H9 (cell line): ENCODE measurements at regions not wholly inside any gene's neighbourhood (a gene's known extent, or its start where the extent isn't known, plus 50 kb on each side); places are given as distances from the start of the nearest gene placed in this dataset.

Source experiments
- DNase-seq: peaks from one replicate; pipeline ENCODE4 v3.0.0-alpha.2; 2017
- H2AFZ ChIP-seq: one replicate; pipeline ENCODE4 v1.6.1; 2013; ENCODE audit warnings: mild to moderate bottlenecking, low read length, control low read depth, moderate library complexity
- H2AK5ac ChIP-seq: 2 replicates; pipeline ENCODE4 v1.6.1; 2013; ENCODE audit warnings: low read length, control low read depth, mixed read lengths; ENCODE audit not compliant: insufficient read length
- H2BK120ac ChIP-seq: one replicate; pipeline ENCODE4 v1.6.1; 2013; ENCODE audit warnings: low read depth, mild to moderate bottlenecking, low read length, control low read depth, inconsistent platforms; ENCODE audit not compliant: poor library complexity, severe bottlenecking
- H2BK12ac ChIP-seq: 2 replicates; pipeline ENCODE4 v1.6.1; 2013; ENCODE audit warnings: low read length, control low read depth, mixed read lengths, low read depth; ENCODE audit not compliant: insufficient read length
- H2BK15ac ChIP-seq: 2 replicates; pipeline ENCODE4 v1.6.1; 2013; ENCODE audit warnings: low read depth, low read length, control low read depth
- H2BK20ac ChIP-seq: one replicate; pipeline ENCODE4 v1.6.1; 2013; ENCODE audit warnings: low read depth, mild to moderate bottlenecking, low read length, control low read depth, inconsistent platforms; ENCODE audit not compliant: poor library complexity, severe bottlenecking
- H2BK5ac ChIP-seq: 2 replicates; pipeline ENCODE4 v1.6.1; 2013; ENCODE audit warnings: low read length, control low read depth, mixed read lengths; ENCODE audit not compliant: insufficient read length
- H3K14ac ChIP-seq: 2 replicates; pipeline ENCODE4 v1.6.1; 2013; ENCODE audit warnings: low read length, control low read depth; ENCODE audit not compliant: insufficient read depth
- H3K18ac ChIP-seq: 2 replicates; pipeline ENCODE4 v1.6.1; 2013; ENCODE audit warnings: low read depth, mild to moderate bottlenecking, mixed read lengths, low read length, control low read depth; ENCODE audit not compliant: insufficient read length
- H3K23ac ChIP-seq: 2 replicates; pipeline ENCODE4 v1.6.1; 2013; ENCODE audit warnings: low read length, control low read depth, mixed read lengths, low read depth; ENCODE audit not compliant: insufficient read length
- H3K23me2 ChIP-seq: 2 replicates; pipeline ENCODE4 v1.6.1; 2013; ENCODE audit warnings: low read depth, mild to moderate bottlenecking, mixed read lengths, low read length, control low read depth; ENCODE audit not compliant: insufficient read length, poor library complexity, severe bottlenecking
- H3K27ac ChIP-seq: 2 replicates; pipeline ENCODE4 v1.5.1; 2013; ENCODE audit warnings: low read length, control low read depth, mixed read lengths, low read depth; ENCODE audit not compliant: insufficient read length
- H3K27me3 ChIP-seq: 2 replicates; pipeline ENCODE4 v1.6.1; 2013; ENCODE audit warnings: low read length, control low read depth, inconsistent platforms; ENCODE audit not compliant: insufficient read depth
- H3K4ac ChIP-seq: 2 replicates; pipeline ENCODE4 v1.6.1; 2013; ENCODE audit warnings: low read depth, mild to moderate bottlenecking, control low read depth, inconsistent platforms, low read length, moderate library complexity
- H3K4me1 ChIP-seq: 2 replicates; pipeline ENCODE4 v1.6.1; 2013; ENCODE audit warnings: low read length, control low read depth, inconsistent platforms; ENCODE audit not compliant: insufficient read depth
- H3K4me2 ChIP-seq: 2 replicates; pipeline ENCODE4 v1.6.1; 2013; ENCODE audit warnings: low read length, control low read depth, mixed read lengths; ENCODE audit not compliant: insufficient read length, insufficient read depth
- H3K56ac ChIP-seq: 2 replicates; pipeline ENCODE4 v1.6.1; 2013; ENCODE audit warnings: low read depth, mild to moderate bottlenecking, mixed read lengths, low read length, control low read depth; ENCODE audit not compliant: insufficient read length
- H3K79me1 ChIP-seq: 2 replicates; pipeline ENCODE4 v1.6.1; 2013; ENCODE audit warnings: low read depth, mild to moderate bottlenecking, moderate library complexity, low read length, control low read depth, inconsistent platforms; ENCODE audit not compliant: insufficient read depth, poor library complexity, severe bottlenecking
- H3K79me2 ChIP-seq: 2 replicates; pipeline ENCODE4 v1.6.1; 2013; ENCODE audit warnings: low read length, control low read depth, inconsistent platforms; ENCODE audit not compliant: insufficient read depth
- H3K9ac ChIP-seq: 2 replicates; pipeline ENCODE4 v1.6.1; 2013; ENCODE audit warnings: low read length, control low read depth, mixed read lengths; ENCODE audit not compliant: insufficient read length; ENCODE audit errors: extremely low read depth
- H3K9me3 ChIP-seq: one replicate; pipeline ENCODE4 v1.6.1; 2013; ENCODE audit warnings: low read depth, low read length, inconsistent platforms; ENCODE audit not compliant: control insufficient read depth
- H3T11ph ChIP-seq: one replicate; pipeline ENCODE4 v1.6.1; 2013; ENCODE audit warnings: mild to moderate bottlenecking, low read length, control low read depth, inconsistent platforms
- H4K20me1 ChIP-seq: one replicate; pipeline ENCODE4 v1.6.1; 2013; ENCODE audit not compliant: control insufficient read depth, insufficient read length, insufficient read depth
- H4K5ac ChIP-seq: 2 replicates; pipeline ENCODE4 v1.6.1; 2013; ENCODE audit warnings: low read depth, mild to moderate bottlenecking, mixed read lengths, low read length, control low read depth; ENCODE audit not compliant: insufficient read length
- H4K8ac ChIP-seq: replicated peaks from 2 replicates; pipeline ENCODE4 v1.6.1; 2013; ENCODE audit warnings: low read length, control low read depth, mixed read lengths, low read depth; ENCODE audit not compliant: insufficient read length
- H4K91ac ChIP-seq: 2 replicates; pipeline ENCODE4 v1.6.1; 2013; ENCODE audit warnings: low read depth, mild to moderate bottlenecking, moderate library complexity, mixed read lengths, low read length, control low read depth; ENCODE audit not compliant: insufficient read length
- H3K27ac Mint-ChIP-seq, 3 experiments: 2 replicates in 2 of 3; 3 replicates in 1 of 3; pipeline ENCODE4 v1.8.0; 2020 to 2021; ENCODE audit warnings: mixed read lengths in 3 of 3, mild to moderate bottlenecking in 1 of 3, moderate library complexity in 1 of 3
- H3K27me3 Mint-ChIP-seq: 2 replicates; pipeline ENCODE4 v1.8.0; 2021; ENCODE audit warnings: low read depth, mild to moderate bottlenecking, moderate library complexity, mixed read lengths
- H3K36me3 Mint-ChIP-seq, 3 experiments: 2 replicates in 2 of 3; 3 replicates in 1 of 3; pipeline ENCODE4 v1.8.0; 2020 to 2021; ENCODE audit warnings: low read depth in 3 of 3, mixed read lengths in 3 of 3; ENCODE audit not compliant: insufficient read depth in 1 of 3
- H3K4me1 Mint-ChIP-seq, 2 experiments: 2 replicates each; pipeline ENCODE4 v1.8.0; 2020; ENCODE audit warnings: mixed read lengths in 2 of 2
- H3K4me3 Mint-ChIP-seq, 2 experiments: 2 replicates in 1 of 2; 3 replicates in 1 of 2; pipeline ENCODE4 v1.8.0; 2020 to 2021; ENCODE audit warnings: mild to moderate bottlenecking in 2 of 2, mixed read lengths in 2 of 2, moderate library complexity in 1 of 2
- H3K9me3 Mint-ChIP-seq, 2 experiments: 2 replicates in 1 of 2; 3 replicates in 1 of 2; pipeline ENCODE4 v1.8.0; 2020; ENCODE audit warnings: mild to moderate bottlenecking in 2 of 2, mixed read lengths in 2 of 2, moderate library complexity in 1 of 2
- WGBS: extraction: QIAGEN DNeasy Blood & Tissue Kit; methylation state at CpG from one replicate; pipeline ENCODE4 v1.1.7; 2013; ENCODE audit warnings: missing lambda C conversion rate, low lambda C conversion rate, mixed read lengths; ENCODE audit not compliant: insufficient read length; ENCODE audit errors: extremely low coverage; 5-methylcytosine and 5-hydroxymethylcytosine counted together
- TF ChIP-seq, protein P1 (sequence below): fragments of 200-600 bp; sonication (generic); conservative IDR thresholded peaks from 3 replicates; pipeline ENCODE4 v1.8.0; 2021; ENCODE audit warnings: antibody characterized with exemption, mild to moderate bottlenecking

GRCh38 chr9:113695440-113695851, 180.7 kb upstream of the ZNF618 start:
- no peak for DNase-seq
- peaks cover 0 to 4% (median 0%) of the 10 kb centered on the region in 3 experiments; a peak in 2 of 7 replicates for H3K36me3 Mint-ChIP-seq
- H2BK20ac ChIP-seq = no peak overlapping the region

More at GRCh38 chr9:113695440-113695851, 180.7 kb upstream of the ZNF618 start:
- TF ChIP-seq, protein P1, sequence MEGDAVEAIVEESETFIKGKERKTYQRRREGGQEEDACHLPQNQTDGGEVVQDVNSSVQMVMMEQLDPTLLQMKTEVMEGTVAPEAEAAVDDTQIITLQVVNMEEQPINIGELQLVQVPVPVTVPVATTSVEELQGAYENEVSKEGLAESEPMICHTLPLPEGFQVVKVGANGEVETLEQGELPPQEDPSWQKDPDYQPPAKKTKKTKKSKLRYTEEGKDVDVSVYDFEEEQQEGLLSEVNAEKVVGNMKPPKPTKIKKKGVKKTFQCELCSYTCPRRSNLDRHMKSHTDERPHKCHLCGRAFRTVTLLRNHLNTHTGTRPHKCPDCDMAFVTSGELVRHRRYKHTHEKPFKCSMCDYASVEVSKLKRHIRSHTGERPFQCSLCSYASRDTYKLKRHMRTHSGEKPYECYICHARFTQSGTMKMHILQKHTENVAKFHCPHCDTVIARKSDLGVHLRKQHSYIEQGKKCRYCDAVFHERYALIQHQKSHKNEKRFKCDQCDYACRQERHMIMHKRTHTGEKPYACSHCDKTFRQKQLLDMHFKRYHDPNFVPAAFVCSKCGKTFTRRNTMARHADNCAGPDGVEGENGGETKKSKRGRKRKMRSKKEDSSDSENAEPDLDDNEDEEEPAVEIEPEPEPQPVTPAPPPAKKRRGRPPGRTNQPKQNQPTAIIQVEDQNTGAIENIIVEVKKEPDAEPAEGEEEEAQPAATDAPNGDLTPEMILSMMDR = no peak
- no peak overlapping the region for H4K5ac ChIP-seq
- no peaks in the 10 kb centered on the region for H3K79me2 ChIP-seq
- H3T11ph ChIP-seq = no peak overlapping the region
- no peak overlapping the region for H4K91ac ChIP-seq
- H4K20me1 ChIP-seq = no peaks in the 10 kb centered on the region
- no peak overlapping the region for H2BK5ac ChIP-seq
- H3K18ac ChIP-seq = no peak overlapping the region
- H2BK15ac ChIP-seq = no peak overlapping the region
- H4K8ac ChIP-seq = no peak overlapping the region
- H3K9me3 ChIP-seq = no peaks in the 10 kb centered on the region
- H3K9me3 Mint-ChIP-seq = peaks cover 4 to 5% of the 10 kb centered on the region in 2 experiments; a peak in 3 of 5 replicates
- no peaks in the 10 kb centered on the region for H3K27me3 ChIP-seq
- H3K4me2 ChIP-seq = no peak overlapping the region
- no peak overlapping the region for H3K14ac ChIP-seq
- peaks cover 28% of the 10 kb centered on the region for H3K27me3 Mint-ChIP-seq
- no peak overlapping the region for H3K9ac ChIP-seq
- H3K4me3 Mint-ChIP-seq = no peak overlapping the region
- H3K23me2 ChIP-seq = no peaks in the 10 kb centered on the region
- H3K27ac ChIP-seq = no peak overlapping the region
- H3K23ac ChIP-seq = no peak overlapping the region
- H3K56ac ChIP-seq = no peak overlapping the region
- no peaks in the 10 kb centered on the region for H3K79me1 ChIP-seq
- peaks cover 3 to 8% of the 10 kb centered on the region in 2 experiments; a peak in 3 of 4 replicates for H3K4me1 Mint-ChIP-seq
- no CpG with 5 or more reads among the region's 2 CpGs for WGBS
- no peaks in the 10 kb centered on the region for H3K4me1 ChIP-seq
- no peak overlapping the region for H3K4ac ChIP-seq
- no peak overlapping the region for H2AFZ ChIP-seq
- H2BK120ac ChIP-seq = no peak overlapping the region
- H3K27ac Mint-ChIP-seq = no peak overlapping the region
- H2BK12ac ChIP-seq = no peak overlapping the region
- H2AK5ac ChIP-seq = no peak overlapping the region
